Prostate gland (tissue), 2 donors: ENCODE measurements at regions not wholly inside any gene's neighbourhood (a gene's known extent, or its start where the extent isn't known, plus 50 kb on each side); places are given as distances from the start of the nearest gene placed in this dataset.

Experiments
- POLR2A ChIP-seq: fragments of 450-650 bp; IDR thresholded peaks from one replicate; pipeline ENCODE4 v1.6.1; 2016; ENCODE audit warnings: antibody characterized with exemption, mild to moderate bottlenecking
- TF ChIP-seq, protein P1 (sequence below), 4 experiments: fragments of 200-600 bp in 2 of 4; fragments of 450-650 bp in 2 of 4; sonication (generic) in 2 of 4; IDR thresholded peaks; 1 replicate in 3 of 4; 2 replicates in 1 of 4; pipeline ENCODE4 v1.5.1; 2016 to 2019; ENCODE audit warnings: antibody characterized with exemption in 4 of 4, mild to moderate bottlenecking in 2 of 4, moderate library complexity in 2 of 4

DNA sequence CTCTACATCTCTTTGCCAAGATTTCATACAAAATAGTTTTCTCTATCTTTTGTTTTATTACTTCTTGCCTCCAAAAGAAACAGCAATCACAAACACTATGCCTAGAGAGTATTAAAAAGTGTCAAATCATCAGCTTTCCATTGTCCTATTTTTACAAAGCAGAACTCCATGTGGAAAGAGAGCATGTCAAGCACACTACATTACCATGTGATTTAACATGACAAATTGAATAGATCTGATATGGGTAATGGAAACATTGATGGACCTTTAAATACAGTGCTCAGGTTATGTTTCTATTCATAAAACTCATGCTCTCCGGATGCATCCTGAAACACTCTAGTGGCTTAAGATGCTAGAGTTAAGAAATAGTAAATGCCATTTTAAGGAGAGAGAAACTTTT lies 791.4 kb upstream of the CTNND2 start:
- TF ChIP-seq, protein P1, sequence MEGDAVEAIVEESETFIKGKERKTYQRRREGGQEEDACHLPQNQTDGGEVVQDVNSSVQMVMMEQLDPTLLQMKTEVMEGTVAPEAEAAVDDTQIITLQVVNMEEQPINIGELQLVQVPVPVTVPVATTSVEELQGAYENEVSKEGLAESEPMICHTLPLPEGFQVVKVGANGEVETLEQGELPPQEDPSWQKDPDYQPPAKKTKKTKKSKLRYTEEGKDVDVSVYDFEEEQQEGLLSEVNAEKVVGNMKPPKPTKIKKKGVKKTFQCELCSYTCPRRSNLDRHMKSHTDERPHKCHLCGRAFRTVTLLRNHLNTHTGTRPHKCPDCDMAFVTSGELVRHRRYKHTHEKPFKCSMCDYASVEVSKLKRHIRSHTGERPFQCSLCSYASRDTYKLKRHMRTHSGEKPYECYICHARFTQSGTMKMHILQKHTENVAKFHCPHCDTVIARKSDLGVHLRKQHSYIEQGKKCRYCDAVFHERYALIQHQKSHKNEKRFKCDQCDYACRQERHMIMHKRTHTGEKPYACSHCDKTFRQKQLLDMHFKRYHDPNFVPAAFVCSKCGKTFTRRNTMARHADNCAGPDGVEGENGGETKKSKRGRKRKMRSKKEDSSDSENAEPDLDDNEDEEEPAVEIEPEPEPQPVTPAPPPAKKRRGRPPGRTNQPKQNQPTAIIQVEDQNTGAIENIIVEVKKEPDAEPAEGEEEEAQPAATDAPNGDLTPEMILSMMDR (IDR thresholded peaks at IDR 0.05), result no peak
- TF ChIP-seq POLR2A, result no peak
